ENCODE measurements at regions not wholly inside any gene's neighbourhood (a gene's known extent, or its start where the extent isn't known, plus 50 kb on each side); places are given as distances from the start of the nearest gene placed in this dataset.

GRCh38 chr10:123579675-123580074 is 86.5 kb upstream of the GPR26 start:
- no peak for TF ChIP-seq GATA2 (IDR thresholded peaks at IDR 0.05; ENCODE audit: low read depth, low read length)
- TF ChIP-seq GATA3 (IDR thresholded peaks at IDR 0.05; ENCODE audit: low read depth, low read length), result no peak
